ENCODE measurements at regions not wholly inside any gene's neighbourhood (a gene's known extent, or its start where the extent isn't known, plus 50 kb on each side); places are given as distances from the start of the nearest gene placed in this dataset.

DNA sequence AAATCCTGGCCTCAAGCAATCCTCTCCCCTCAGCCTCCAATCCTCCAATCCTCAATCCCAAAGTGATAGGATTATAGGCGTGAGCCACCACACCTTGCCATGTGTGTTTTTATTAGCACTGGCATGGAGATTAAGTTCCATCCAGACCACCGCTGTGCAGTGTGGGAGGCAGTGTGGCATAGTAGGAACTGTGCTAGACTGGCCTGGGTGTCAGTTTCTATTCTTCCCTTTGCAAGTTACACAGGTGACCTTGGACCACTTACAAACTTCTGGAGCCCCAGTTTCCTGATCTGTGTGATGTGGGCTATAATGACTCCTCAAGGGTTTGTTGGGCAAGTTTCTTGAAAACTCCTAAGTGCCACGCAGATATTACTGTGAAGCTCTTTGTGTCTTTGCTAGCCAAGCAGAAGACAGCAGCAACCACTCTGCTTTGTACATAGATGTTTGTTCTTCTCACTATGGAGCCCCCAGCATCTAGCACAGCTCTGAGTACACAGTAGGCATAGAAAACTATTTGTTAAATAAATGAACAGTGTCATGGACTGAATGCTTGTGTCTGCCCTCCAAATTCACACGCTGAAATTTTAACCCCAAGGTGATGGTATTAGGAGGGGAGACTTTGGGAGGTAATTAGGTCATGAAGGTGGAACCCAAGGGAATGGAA is 93.0 kb downstream of the LBH start:
- peaks cover 12% of the 10 kb centered on the region for H3K4me1 Mint-ChIP-seq
- Histone ChIP-seq H3K27me3 (no peaks in the 10 kb centered on the region), H3K79me2 (ENCODE audit: low read depth) (no peaks in the 10 kb centered on the region), H3K27ac (no peak overlapping the region), H3K36me3 (no peaks in the 10 kb centered on the region), H2AFZ (replicated peaks) (no peak overlapping the region), H3K4me2 (no peak overlapping the region), H3F3A (ENCODE audit: low read depth) (no peaks in the 10 kb centered on the region), H3K9me3 (ENCODE audit: low read depth) (no peaks in the 10 kb centered on the region), H3K9ac (no peak overlapping the region), H4K20me1 (ENCODE audit: low read depth) (no peaks in the 10 kb centered on the region), H3K4me1 (no peaks in the 10 kb centered on the region), H3K4me3 (no peak overlapping the region)
- H3K9me3 Mint-ChIP-seq = no peaks in the 10 kb centered on the region
- H3K36me3 Mint-ChIP-seq = no peaks in the 10 kb centered on the region
- H3K27ac Mint-ChIP-seq = no peak overlapping the region
- no peak for DNase-seq (ENCODE audit: low spot score)
- H3K4me3 Mint-ChIP-seq = no peak overlapping the region
- TF ChIP-seq EZH2phosphoT487 (IDR thresholded peaks at IDR 0.05) (no peak), CTCF (IDR thresholded peaks at IDR 0.05) (no peak), EZH2 (IDR thresholded peaks at IDR 0.05) (no peak)
- H3K27me3 Mint-ChIP-seq (ENCODE audit: insufficient read depth, low read depth) = peaks cover under 1% of the 10 kb centered on the region

DNA sequence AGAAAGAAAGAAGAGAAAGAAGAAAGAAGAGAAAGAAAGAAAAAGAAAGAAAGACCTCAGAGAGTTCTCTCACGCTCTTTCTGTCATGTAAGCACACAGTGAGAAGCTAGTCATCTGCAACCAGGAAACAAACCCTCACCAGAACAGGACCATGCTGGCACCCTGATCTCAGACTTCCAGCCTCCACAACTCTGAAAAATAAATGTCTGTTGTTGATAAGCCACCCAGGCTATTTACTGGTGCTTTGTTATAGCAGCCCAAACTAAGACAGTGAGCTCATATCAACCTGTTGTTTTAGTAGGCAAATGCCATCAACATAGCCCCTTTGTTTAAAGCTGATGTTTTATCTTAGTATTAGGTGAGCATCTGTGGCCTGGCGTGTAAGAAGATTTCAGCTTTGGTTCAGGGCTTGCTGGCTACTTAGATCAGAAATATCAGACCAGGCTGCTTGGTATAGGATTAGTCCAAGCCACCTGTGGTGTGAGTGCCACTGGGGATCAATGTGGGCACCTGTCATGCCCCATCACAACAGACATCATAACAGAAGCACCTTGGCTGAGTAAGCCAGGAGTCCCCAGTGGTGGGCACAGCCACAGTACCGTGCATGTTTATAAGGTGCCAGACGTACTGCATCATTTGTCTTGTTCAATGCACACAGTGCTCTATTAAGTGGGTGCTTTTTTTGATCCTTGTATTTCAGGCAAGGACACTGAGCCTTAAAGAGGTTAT is 94.4 kb downstream of the LBH start:
- Histone ChIP-seq H2AFZ (replicated peaks) (no peak overlapping the region), H4K20me1 (ENCODE audit: low read depth) (no peaks in the 10 kb centered on the region), H3F3A (ENCODE audit: low read depth) (no peaks in the 10 kb centered on the region), H3K4me1 (no peaks in the 10 kb centered on the region), H3K36me3 (no peaks in the 10 kb centered on the region), H3K9ac (no peak overlapping the region), H3K27me3 (no peaks in the 10 kb centered on the region), H3K27ac (no peak overlapping the region), H3K9me3 (ENCODE audit: low read depth) (no peaks in the 10 kb centered on the region), H3K79me2 (ENCODE audit: low read depth) (no peaks in the 10 kb centered on the region), H3K4me3 (no peak overlapping the region), H3K4me2 (no peak overlapping the region)
- no peak for DNase-seq (ENCODE audit: low spot score)
- Mint-ChIP-seq H3K4me1 (peaks cover 12% of the 10 kb centered on the region), H3K36me3 (no peaks in the 10 kb centered on the region), H3K4me3 (no peak overlapping the region), H3K9me3 (no peaks in the 10 kb centered on the region), H3K27ac (no peak overlapping the region), H3K27me3 (ENCODE audit: insufficient read depth, low read depth) (no peaks in the 10 kb centered on the region)
- TF ChIP-seq EZH2phosphoT487 (IDR thresholded peaks at IDR 0.05) (no peak), CTCF (IDR thresholded peaks at IDR 0.05) (no peak), EZH2 (IDR thresholded peaks at IDR 0.05) (no peak)

GRCh38 chr2:30326497-30326896 is 95.2 kb downstream of the LBH start:
- Mint-ChIP-seq H3K27me3 (ENCODE audit: insufficient read depth, low read depth) (no peaks in the 10 kb centered on the region), H3K4me3 (no peak overlapping the region), H3K9me3 (no peaks in the 10 kb centered on the region), H3K27ac (no peak overlapping the region), H3K4me1 (peaks cover 5% of the 10 kb centered on the region), H3K36me3 (no peaks in the 10 kb centered on the region)
- Histone ChIP-seq H3F3A (ENCODE audit: low read depth) (no peaks in the 10 kb centered on the region), H3K4me1 (no peaks in the 10 kb centered on the region), H3K4me3 (no peak overlapping the region), H3K79me2 (ENCODE audit: low read depth) (no peaks in the 10 kb centered on the region), H2AFZ (replicated peaks) (no peak overlapping the region), H3K27ac (no peak overlapping the region), H3K27me3 (no peaks in the 10 kb centered on the region), H3K9me3 (ENCODE audit: low read depth) (no peaks in the 10 kb centered on the region), H4K20me1 (ENCODE audit: low read depth) (no peaks in the 10 kb centered on the region), H3K36me3 (no peaks in the 10 kb centered on the region), H3K4me2 (no peak overlapping the region), H3K9ac (no peak overlapping the region)
- no peak for DNase-seq (ENCODE audit: low spot score)
- TF ChIP-seq EZH2phosphoT487 (IDR thresholded peaks at IDR 0.05) (no peak), EZH2 (IDR thresholded peaks at IDR 0.05) (no peak)

DNA sequence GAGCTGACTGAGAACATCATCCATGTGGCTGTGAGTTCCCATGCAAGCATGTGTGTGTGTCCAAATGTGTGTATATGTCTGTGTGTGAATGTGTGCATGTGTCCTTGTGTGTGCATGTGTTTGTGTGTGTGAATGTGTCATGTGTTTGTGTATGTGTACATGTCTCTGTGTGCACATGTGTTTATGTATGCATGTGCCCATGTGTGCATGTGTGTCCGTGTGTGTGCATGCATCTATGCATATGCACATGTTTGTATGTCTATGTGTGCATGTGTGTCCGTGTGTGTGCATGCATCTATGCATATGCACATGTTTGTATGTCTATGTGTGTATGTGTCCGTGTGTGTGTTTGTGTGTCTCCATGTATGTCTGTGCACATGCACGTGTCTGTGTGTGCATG is 99.7 kb downstream of the LBH start:
- Histone ChIP-seq H4K20me1 (ENCODE audit: low read depth) (no peaks in the 10 kb centered on the region), H3K27me3 (no peaks in the 10 kb centered on the region), H3K4me1 (peaks cover 12% of the 10 kb centered on the region), H3K27ac (no peak overlapping the region), H3K4me2 (no peak overlapping the region), H3K4me3 (no peak overlapping the region), H3K9me3 (ENCODE audit: low read depth) (no peaks in the 10 kb centered on the region), H3K79me2 (ENCODE audit: low read depth) (no peaks in the 10 kb centered on the region), H3K36me3 (no peaks in the 10 kb centered on the region), H3K9ac (no peak overlapping the region), H2AFZ (replicated peaks) (no peak overlapping the region), H3F3A (ENCODE audit: low read depth) (peaks cover 7% of the 10 kb centered on the region)
- no peak overlapping the region for H3K4me3 Mint-ChIP-seq
- H3K27me3 Mint-ChIP-seq (ENCODE audit: insufficient read depth, low read depth) = peaks cover 4% of the 10 kb centered on the region
- H3K4me1 Mint-ChIP-seq = peaks cover 5% of the 10 kb centered on the region
- no peak overlapping the region for H3K27ac Mint-ChIP-seq
- no peaks in the 10 kb centered on the region for H3K36me3 Mint-ChIP-seq
- no peak for DNase-seq (ENCODE audit: low spot score)
- peaks cover 4% of the 10 kb centered on the region for H3K9me3 Mint-ChIP-seq
- TF ChIP-seq CTCF (IDR thresholded peaks at IDR 0.05) (no peak), EZH2 (IDR thresholded peaks at IDR 0.05) (no peak), EZH2phosphoT487 (IDR thresholded peaks at IDR 0.05) (no peak)
